H9 (cell line): ENCODE measurements at regions not wholly inside any gene's neighbourhood (a gene's known extent, or its start where the extent isn't known, plus 50 kb on each side); places are given as distances from the start of the nearest gene placed in this dataset.

ENCODE experiments used
- DNase-seq: peaks from one replicate; pipeline ENCODE4 v3.0.0-alpha.2; 2017
- H2AFZ ChIP-seq: one replicate; pipeline ENCODE4 v1.6.1; 2013; ENCODE audit warnings: mild to moderate bottlenecking, low read length, control low read depth, moderate library complexity
- H2AK5ac ChIP-seq: 2 replicates; pipeline ENCODE4 v1.6.1; 2013; ENCODE audit warnings: low read length, control low read depth, mixed read lengths; ENCODE audit not compliant: insufficient read length
- H2BK120ac ChIP-seq: one replicate; pipeline ENCODE4 v1.6.1; 2013; ENCODE audit warnings: low read depth, mild to moderate bottlenecking, low read length, control low read depth, inconsistent platforms; ENCODE audit not compliant: poor library complexity, severe bottlenecking
- H2BK12ac ChIP-seq: 2 replicates; pipeline ENCODE4 v1.6.1; 2013; ENCODE audit warnings: low read length, control low read depth, mixed read lengths, low read depth; ENCODE audit not compliant: insufficient read length
- H2BK15ac ChIP-seq: 2 replicates; pipeline ENCODE4 v1.6.1; 2013; ENCODE audit warnings: low read depth, low read length, control low read depth
- H2BK20ac ChIP-seq: one replicate; pipeline ENCODE4 v1.6.1; 2013; ENCODE audit warnings: low read depth, mild to moderate bottlenecking, low read length, control low read depth, inconsistent platforms; ENCODE audit not compliant: poor library complexity, severe bottlenecking
- H2BK5ac ChIP-seq: 2 replicates; pipeline ENCODE4 v1.6.1; 2013; ENCODE audit warnings: low read length, control low read depth, mixed read lengths; ENCODE audit not compliant: insufficient read length
- H3K14ac ChIP-seq: 2 replicates; pipeline ENCODE4 v1.6.1; 2013; ENCODE audit warnings: low read length, control low read depth; ENCODE audit not compliant: insufficient read depth
- H3K18ac ChIP-seq: 2 replicates; pipeline ENCODE4 v1.6.1; 2013; ENCODE audit warnings: low read depth, mild to moderate bottlenecking, mixed read lengths, low read length, control low read depth; ENCODE audit not compliant: insufficient read length
- H3K23ac ChIP-seq: 2 replicates; pipeline ENCODE4 v1.6.1; 2013; ENCODE audit warnings: low read length, control low read depth, mixed read lengths, low read depth; ENCODE audit not compliant: insufficient read length
- H3K23me2 ChIP-seq: 2 replicates; pipeline ENCODE4 v1.6.1; 2013; ENCODE audit warnings: low read depth, mild to moderate bottlenecking, mixed read lengths, low read length, control low read depth; ENCODE audit not compliant: insufficient read length, poor library complexity, severe bottlenecking
- H3K27ac ChIP-seq: 2 replicates; pipeline ENCODE4 v1.5.1; 2013; ENCODE audit warnings: low read length, control low read depth, mixed read lengths, low read depth; ENCODE audit not compliant: insufficient read length
- H3K27me3 ChIP-seq: 2 replicates; pipeline ENCODE4 v1.6.1; 2013; ENCODE audit warnings: low read length, control low read depth, inconsistent platforms; ENCODE audit not compliant: insufficient read depth
- H3K4ac ChIP-seq: 2 replicates; pipeline ENCODE4 v1.6.1; 2013; ENCODE audit warnings: low read depth, mild to moderate bottlenecking, control low read depth, inconsistent platforms, low read length, moderate library complexity
- H3K4me1 ChIP-seq: 2 replicates; pipeline ENCODE4 v1.6.1; 2013; ENCODE audit warnings: low read length, control low read depth, inconsistent platforms; ENCODE audit not compliant: insufficient read depth
- H3K4me2 ChIP-seq: 2 replicates; pipeline ENCODE4 v1.6.1; 2013; ENCODE audit warnings: low read length, control low read depth, mixed read lengths; ENCODE audit not compliant: insufficient read length, insufficient read depth
- H3K56ac ChIP-seq: 2 replicates; pipeline ENCODE4 v1.6.1; 2013; ENCODE audit warnings: low read depth, mild to moderate bottlenecking, mixed read lengths, low read length, control low read depth; ENCODE audit not compliant: insufficient read length
- H3K79me1 ChIP-seq: 2 replicates; pipeline ENCODE4 v1.6.1; 2013; ENCODE audit warnings: low read depth, mild to moderate bottlenecking, moderate library complexity, low read length, control low read depth, inconsistent platforms; ENCODE audit not compliant: insufficient read depth, poor library complexity, severe bottlenecking
- H3K79me2 ChIP-seq: 2 replicates; pipeline ENCODE4 v1.6.1; 2013; ENCODE audit warnings: low read length, control low read depth, inconsistent platforms; ENCODE audit not compliant: insufficient read depth
- H3K9ac ChIP-seq: 2 replicates; pipeline ENCODE4 v1.6.1; 2013; ENCODE audit warnings: low read length, control low read depth, mixed read lengths; ENCODE audit not compliant: insufficient read length; ENCODE audit errors: extremely low read depth
- H3K9me3 ChIP-seq: one replicate; pipeline ENCODE4 v1.6.1; 2013; ENCODE audit warnings: low read depth, low read length, inconsistent platforms; ENCODE audit not compliant: control insufficient read depth
- H3T11ph ChIP-seq: one replicate; pipeline ENCODE4 v1.6.1; 2013; ENCODE audit warnings: mild to moderate bottlenecking, low read length, control low read depth, inconsistent platforms
- H4K20me1 ChIP-seq: one replicate; pipeline ENCODE4 v1.6.1; 2013; ENCODE audit not compliant: control insufficient read depth, insufficient read length, insufficient read depth
- H4K5ac ChIP-seq: 2 replicates; pipeline ENCODE4 v1.6.1; 2013; ENCODE audit warnings: low read depth, mild to moderate bottlenecking, mixed read lengths, low read length, control low read depth; ENCODE audit not compliant: insufficient read length
- H4K8ac ChIP-seq: replicated peaks from 2 replicates; pipeline ENCODE4 v1.6.1; 2013; ENCODE audit warnings: low read length, control low read depth, mixed read lengths, low read depth; ENCODE audit not compliant: insufficient read length
- H4K91ac ChIP-seq: 2 replicates; pipeline ENCODE4 v1.6.1; 2013; ENCODE audit warnings: low read depth, mild to moderate bottlenecking, moderate library complexity, mixed read lengths, low read length, control low read depth; ENCODE audit not compliant: insufficient read length
- H3K27ac Mint-ChIP-seq, 3 experiments: 2 replicates in 2 of 3; 3 replicates in 1 of 3; pipeline ENCODE4 v1.8.0; 2020 to 2021; ENCODE audit warnings: mixed read lengths in 3 of 3, mild to moderate bottlenecking in 1 of 3, moderate library complexity in 1 of 3
- H3K27me3 Mint-ChIP-seq: 2 replicates; pipeline ENCODE4 v1.8.0; 2021; ENCODE audit warnings: low read depth, mild to moderate bottlenecking, moderate library complexity, mixed read lengths
- H3K36me3 Mint-ChIP-seq, 3 experiments: 2 replicates in 2 of 3; 3 replicates in 1 of 3; pipeline ENCODE4 v1.8.0; 2020 to 2021; ENCODE audit warnings: low read depth in 3 of 3, mixed read lengths in 3 of 3; ENCODE audit not compliant: insufficient read depth in 1 of 3
- H3K4me1 Mint-ChIP-seq, 2 experiments: 2 replicates each; pipeline ENCODE4 v1.8.0; 2020; ENCODE audit warnings: mixed read lengths in 2 of 2
- H3K4me3 Mint-ChIP-seq, 2 experiments: 2 replicates in 1 of 2; 3 replicates in 1 of 2; pipeline ENCODE4 v1.8.0; 2020 to 2021; ENCODE audit warnings: mild to moderate bottlenecking in 2 of 2, mixed read lengths in 2 of 2, moderate library complexity in 1 of 2
- H3K9me3 Mint-ChIP-seq, 2 experiments: 2 replicates in 1 of 2; 3 replicates in 1 of 2; pipeline ENCODE4 v1.8.0; 2020; ENCODE audit warnings: mild to moderate bottlenecking in 2 of 2, mixed read lengths in 2 of 2, moderate library complexity in 1 of 2
- TF ChIP-seq, protein P1 (sequence below): fragments of 200-600 bp; sonication (generic); conservative IDR thresholded peaks from 3 replicates; pipeline ENCODE4 v1.8.0; 2021; ENCODE audit warnings: antibody characterized with exemption, mild to moderate bottlenecking

DNA sequence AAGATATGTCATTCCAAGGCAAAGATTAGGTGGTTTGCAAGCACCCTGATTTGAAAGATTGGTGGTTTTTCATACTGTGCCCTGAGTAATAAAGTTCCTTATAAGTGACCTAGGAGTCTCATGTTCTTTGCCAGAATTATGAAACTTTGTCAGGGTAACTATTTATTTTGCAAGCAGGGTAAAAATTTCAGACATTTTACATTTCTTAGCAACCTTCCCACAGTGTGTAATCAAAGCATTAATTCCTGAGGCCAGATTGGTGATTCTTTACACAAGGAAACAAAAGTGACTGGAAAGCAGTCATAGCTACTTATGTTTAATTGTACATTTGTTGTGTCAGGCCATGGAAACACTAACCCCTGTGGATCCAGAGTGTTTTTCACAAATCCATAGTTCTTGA, 998.0 kb upstream of the B3GALT2 start:
- H3K18ac ChIP-seq = no peak overlapping the region
- H2BK20ac ChIP-seq = no peak overlapping the region
- H2BK15ac ChIP-seq = no peak overlapping the region
- no peak overlapping the region for H3K27ac ChIP-seq
- H3K4me1 Mint-ChIP-seq = no peaks in the 10 kb centered on the region
- no peaks in the 10 kb centered on the region for H4K20me1 ChIP-seq
- no peaks in the 10 kb centered on the region for H3K23me2 ChIP-seq
- no peaks in the 10 kb centered on the region for H3K27me3 ChIP-seq
- no peak overlapping the region for H3K9ac ChIP-seq
- no peak overlapping the region for H3K4me2 ChIP-seq
- no peaks in the 10 kb centered on the region for H3K79me1 ChIP-seq
- H2BK5ac ChIP-seq = no peak overlapping the region
- no peak overlapping the region for H3K23ac ChIP-seq
- TF ChIP-seq, protein P1, sequence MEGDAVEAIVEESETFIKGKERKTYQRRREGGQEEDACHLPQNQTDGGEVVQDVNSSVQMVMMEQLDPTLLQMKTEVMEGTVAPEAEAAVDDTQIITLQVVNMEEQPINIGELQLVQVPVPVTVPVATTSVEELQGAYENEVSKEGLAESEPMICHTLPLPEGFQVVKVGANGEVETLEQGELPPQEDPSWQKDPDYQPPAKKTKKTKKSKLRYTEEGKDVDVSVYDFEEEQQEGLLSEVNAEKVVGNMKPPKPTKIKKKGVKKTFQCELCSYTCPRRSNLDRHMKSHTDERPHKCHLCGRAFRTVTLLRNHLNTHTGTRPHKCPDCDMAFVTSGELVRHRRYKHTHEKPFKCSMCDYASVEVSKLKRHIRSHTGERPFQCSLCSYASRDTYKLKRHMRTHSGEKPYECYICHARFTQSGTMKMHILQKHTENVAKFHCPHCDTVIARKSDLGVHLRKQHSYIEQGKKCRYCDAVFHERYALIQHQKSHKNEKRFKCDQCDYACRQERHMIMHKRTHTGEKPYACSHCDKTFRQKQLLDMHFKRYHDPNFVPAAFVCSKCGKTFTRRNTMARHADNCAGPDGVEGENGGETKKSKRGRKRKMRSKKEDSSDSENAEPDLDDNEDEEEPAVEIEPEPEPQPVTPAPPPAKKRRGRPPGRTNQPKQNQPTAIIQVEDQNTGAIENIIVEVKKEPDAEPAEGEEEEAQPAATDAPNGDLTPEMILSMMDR = no peak
- no peak for DNase-seq
- no peaks in the 10 kb centered on the region for H3K27me3 Mint-ChIP-seq
- H3K79me2 ChIP-seq = no peaks in the 10 kb centered on the region
- no peaks in the 10 kb centered on the region for H3K9me3 ChIP-seq
- H3T11ph ChIP-seq = no peak overlapping the region
- H4K5ac ChIP-seq = no peak overlapping the region
- H4K91ac ChIP-seq = no peak overlapping the region
- peaks cover 0 to 5% (median 0%) of the 10 kb centered on the region in 3 experiments; a peak in 1 of 7 replicates for H3K36me3 Mint-ChIP-seq
- H2BK12ac ChIP-seq = no peak overlapping the region
- H3K56ac ChIP-seq = no peak overlapping the region
- no peak overlapping the region for H2BK120ac ChIP-seq
- H3K14ac ChIP-seq = no peak overlapping the region
- H2AFZ ChIP-seq = no peak overlapping the region
- no peak overlapping the region for H4K8ac ChIP-seq
- no peak overlapping the region for H3K4me3 Mint-ChIP-seq
- no peaks in the 10 kb centered on the region for H3K4me1 ChIP-seq
- no peak overlapping the region for H3K27ac Mint-ChIP-seq
- H3K9me3 Mint-ChIP-seq = peaks cover 0 to 3% of the 10 kb centered on the region in 2 experiments; a peak in 4 of 5 replicates
- no peak overlapping the region for H3K4ac ChIP-seq
- H2AK5ac ChIP-seq = no peak overlapping the region
